T-cell (primary cell): ENCODE measurements at regions not wholly inside any gene's neighbourhood (a gene's known extent, or its start where the extent isn't known, plus 50 kb on each side); places are given as distances from the start of the nearest gene placed in this dataset.

Experiments used
- ATAC-seq, 4 experiments: fragments of 200-7000 bp in 3 of 4; fragments of 150-1000 bp in 1 of 4; cut with Tn5 transposase; replicated peaks in 1 of 4; 1 replicate in 3 of 4; 2 replicates in 1 of 4; pipeline ENCODE4 v1.10.0; 2021; ENCODE audit warnings: moderate library complexity in 3 of 4, mild to moderate bottlenecking in 2 of 4, moderate number of reproducible peaks in 1 of 4
- CTCF ChIA-PET, 2 donors: fragments of 300-600 bp; sonication (Branson Sonifier 250); formaldehyde crosslinking; loops; one replicate each; lab custom pipeline; 2022; ENCODE audit warnings: antibody characterized with exemption in 2 of 2; lab: Charles Lee
- POLR2A ChIA-PET, 2 donors: fragments of 300-600 bp; sonication (Branson Sonifier 250); formaldehyde crosslinking; loops; one replicate each; lab custom pipeline; 2022; ENCODE audit warnings: antibody characterized with exemption in 2 of 2; lab: Charles Lee
- DNase-seq, 35 experiments: peaks; one replicate each; pipeline versions ENCODE4 v3.0.0 to v3.0.0-alpha.2; 2013 to 2023
- H3K27ac ChIP-seq: one replicate; pipeline ENCODE4 v1.5.1; 2013; ENCODE audit warnings: low read length
- H3K27me3 ChIP-seq, 2 experiments: replicated peaks in 1 of 2; 1 replicate in 1 of 2; 2 replicates in 1 of 2; pipeline versions ENCODE4 v1.6.1 to v1.7.0; 2013; ENCODE audit warnings: low read length in 1 of 2, mixed read lengths in 1 of 2; ENCODE audit not compliant: control insufficient read depth in 2 of 2, insufficient read depth in 2 of 2; ENCODE audit errors: extremely low read depth in 1 of 2
- H3K36me3 ChIP-seq, 2 donors: 1 replicate in 1 of 2; 2 replicates in 1 of 2; pipeline versions ENCODE4 v1.6.1 to v1.7.0; 2013; ENCODE audit warnings: low read length in 1 of 2; ENCODE audit not compliant: control insufficient read depth in 2 of 2, insufficient read depth in 1 of 2; ENCODE audit errors: extremely low read depth in 1 of 2
- H3K4me1 ChIP-seq, 2 experiments: 1 replicate in 1 of 2; 2 replicates in 1 of 2; pipeline versions ENCODE4 v1.6.1 to v1.7.0; 2013; ENCODE audit warnings: low read length in 2 of 2, mixed read lengths in 1 of 2; ENCODE audit not compliant: insufficient read depth in 2 of 2, control insufficient read depth in 1 of 2; ENCODE audit errors: extremely low read depth in 1 of 2
- H3K4me3 ChIP-seq, 2 donors: 1 replicate in 1 of 2; 2 replicates in 1 of 2; pipeline versions ENCODE4 v1.5.1 to v1.7.0; 2013; ENCODE audit warnings: mild to moderate bottlenecking in 2 of 2, low read length in 1 of 2, moderate library complexity in 1 of 2; ENCODE audit not compliant: control insufficient read depth in 1 of 2; ENCODE audit errors: extremely low read depth in 1 of 2
- H3K9me3 ChIP-seq: 2 replicates; pipeline ENCODE4 v1.7.0; 2013
- H3K27ac Mint-ChIP-seq, 2 donors: one replicate each; pipeline ENCODE4 v1.8.0; 2020 to 2021; ENCODE audit warnings: mild to moderate bottlenecking in 2 of 2, mixed read lengths in 2 of 2
- H3K27me3 Mint-ChIP-seq, 2 donors: one replicate each; pipeline ENCODE4 v1.8.0; 2021 to 2022; ENCODE audit warnings: mixed read lengths in 2 of 2
- H3K36me3 Mint-ChIP-seq: one replicate; pipeline ENCODE4 v1.8.0; 2021; ENCODE audit warnings: mixed read lengths
- H3K4me1 Mint-ChIP-seq, 3 donors: one replicate each; pipeline ENCODE4 v1.8.0; 2020 to 2022; ENCODE audit warnings: mixed read lengths in 3 of 3, mild to moderate bottlenecking in 1 of 3
- H3K4me3 Mint-ChIP-seq, 3 donors: one replicate each; pipeline ENCODE4 v1.8.0; 2020 to 2022; ENCODE audit warnings: mild to moderate bottlenecking in 3 of 3, mixed read lengths in 3 of 3, moderate library complexity in 3 of 3
- H3K9me3 Mint-ChIP-seq, 3 donors: one replicate each; pipeline ENCODE4 v1.8.0; 2020 to 2022; ENCODE audit warnings: mixed read lengths in 3 of 3
- WGBS: methylation state at CpG from one replicate; pipeline ENCODE4 v1.1.5; 2013; ENCODE audit warnings: missing lambda C conversion rate; ENCODE audit not compliant: insufficient coverage; 5-methylcytosine and 5-hydroxymethylcytosine counted together

GRCh38 chr5:29992248-29992647 lies 1201.2 kb upstream of the CDH6 start:
- ATAC-seq, result no peak

DNA sequence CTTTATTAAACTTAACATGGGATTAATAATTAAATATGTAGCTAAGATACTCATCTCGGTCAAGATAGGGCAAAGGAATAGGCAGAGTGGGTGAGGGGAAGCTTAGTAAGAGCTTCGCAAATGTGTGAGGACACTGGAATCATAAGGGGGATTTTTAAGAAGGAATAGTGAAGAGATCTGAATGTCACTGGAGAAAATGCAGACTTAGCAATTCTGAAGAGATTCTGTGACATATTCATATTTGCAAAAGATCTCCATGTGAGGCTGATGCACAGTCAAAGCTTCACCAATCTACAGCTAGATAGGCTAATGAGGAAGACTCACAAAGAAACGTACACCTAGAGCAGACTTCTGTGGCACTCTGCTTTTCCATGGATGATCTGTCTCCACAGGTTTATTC lies 1202.8 kb upstream of the CDH6 start:
- WGBS, result 100% methylated on average over 1 of the region's 3 CpGs
- Histone ChIP-seq H3K4me1 (no peaks in the 10 kb centered on the region), H3K36me3 (no peaks in the 10 kb centered on the region), H3K4me3 (no peak overlapping the region), H3K27ac (no peak overlapping the region), H3K27me3 (no peaks in the 10 kb centered on the region), H3K9me3 (no peaks in the 10 kb centered on the region)
- peaks cover 12 to 14% (median 13%) of the 10 kb centered on the region in 3 donors for H3K9me3 Mint-ChIP-seq
- H3K36me3 Mint-ChIP-seq, result no peaks in the 10 kb centered on the region
- no peak for ATAC-seq
- no peaks in the 10 kb centered on the region for H3K27me3 Mint-ChIP-seq
- H3K4me1 Mint-ChIP-seq, result no peaks in the 10 kb centered on the region
- ChIA-PET CTCF (no interaction called here), POLR2A (no interaction called here)
- no peak for DNase-seq
- no peak overlapping the region for H3K4me3 Mint-ChIP-seq
- no peak overlapping the region for H3K27ac Mint-ChIP-seq

More at GRCh38 chr5:29992248-29992647, 1201.2 kb upstream of the CDH6 start:
- Histone ChIP-seq H3K27ac (no peak overlapping the region), H3K36me3 (no peaks in the 10 kb centered on the region), H3K4me1 (no peaks in the 10 kb centered on the region), H3K4me3 (no peak overlapping the region), H3K9me3 (no peaks in the 10 kb centered on the region), H3K27me3 (no peaks in the 10 kb centered on the region)
- peaks cover 12 to 17% (median 13%) of the 10 kb centered on the region in 3 donors for H3K9me3 Mint-ChIP-seq
- H3K4me3 Mint-ChIP-seq, result no peak overlapping the region
- DNase-seq, result no peak
- no CpG with 5 or more reads among the region's 1 CpG for WGBS
- ChIA-PET CTCF (no interaction called here), POLR2A (no interaction called here)
- no peaks in the 10 kb centered on the region for H3K27me3 Mint-ChIP-seq
- no peak overlapping the region for H3K27ac Mint-ChIP-seq
- no peaks in the 10 kb centered on the region for H3K36me3 Mint-ChIP-seq
- no peaks in the 10 kb centered on the region for H3K4me1 Mint-ChIP-seq

GRCh38 chr5:29984156-29984540 lies 1209.3 kb upstream of the CDH6 start:
- WGBS, result no CpG with 5 or more reads among the region's 1 CpG
- no peaks in the 10 kb centered on the region for H3K27me3 Mint-ChIP-seq
- no peaks in the 10 kb centered on the region for H3K4me1 ChIP-seq
- no peak overlapping the region for H3K27ac ChIP-seq
- H3K36me3 ChIP-seq, result no peaks in the 10 kb centered on the region
- no peak for DNase-seq
- H3K9me3 ChIP-seq, result no peaks in the 10 kb centered on the region
- H3K4me3 Mint-ChIP-seq, result no peak overlapping the region
- peaks cover 17 to 25% (median 22%) of the 10 kb centered on the region in 3 donors for H3K9me3 Mint-ChIP-seq
- H3K27me3 ChIP-seq, result no peaks in the 10 kb centered on the region
- H3K4me3 ChIP-seq, result no peak overlapping the region
- no peaks in the 10 kb centered on the region for H3K4me1 Mint-ChIP-seq
- ATAC-seq, result no peak
- ChIA-PET CTCF (no interaction called here), POLR2A (no interaction called here)
- no peaks in the 10 kb centered on the region for H3K36me3 Mint-ChIP-seq
- no peak overlapping the region for H3K27ac Mint-ChIP-seq

- H3K27ac ChIP-seq, result no peak overlapping the region
- ChIA-PET CTCF (no interaction called here), POLR2A (no interaction called here)
- no peaks in the 10 kb centered on the region for H3K4me1 ChIP-seq
- no peak for ATAC-seq
- Mint-ChIP-seq H3K27me3 (no peaks in the 10 kb centered on the region), H3K4me1 (no peaks in the 10 kb centered on the region), H3K9me3 (peaks cover 17 to 25% (median 22%) of the 10 kb centered on the region in 3 donors), H3K4me3 (no peak overlapping the region), H3K27ac (no peak overlapping the region), H3K36me3 (no peaks in the 10 kb centered on the region)
- no peak for DNase-seq
- no peaks in the 10 kb centered on the region for H3K9me3 ChIP-seq
- no peak overlapping the region for H3K4me3 ChIP-seq
- no peaks in the 10 kb centered on the region for H3K27me3 ChIP-seq
- H3K36me3 ChIP-seq, result no peaks in the 10 kb centered on the region
Measured at GRCh38 chr5:29983528-29984155, 1209.8 kb upstream of the CDH6 start.

DNA sequence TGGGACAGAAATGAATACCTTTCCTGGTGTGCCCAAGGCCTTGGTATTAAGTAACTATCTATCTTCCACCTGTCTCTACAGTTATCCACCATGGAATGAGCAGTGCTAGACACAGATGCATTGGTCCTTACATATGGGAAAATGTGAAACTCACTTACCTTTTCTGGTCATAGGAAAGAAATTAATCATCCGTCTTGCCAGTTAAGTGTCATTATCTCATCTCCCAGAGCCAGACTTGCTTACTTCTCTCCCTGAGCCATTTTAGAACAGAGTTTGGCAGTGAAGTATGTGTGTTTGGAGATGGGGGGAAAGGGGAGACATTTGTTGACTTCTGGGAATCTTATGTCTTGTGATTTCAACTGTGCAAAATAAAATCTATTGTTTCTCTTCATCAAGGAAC lies 1211.0 kb upstream of the CDH6 start:
- no peaks in the 10 kb centered on the region for H3K36me3 ChIP-seq
- DNase-seq (no peak), ATAC-seq (no peak)
- no peaks in the 10 kb centered on the region for H3K4me1 ChIP-seq
- Mint-ChIP-seq H3K36me3 (no peaks in the 10 kb centered on the region), H3K4me1 (no peaks in the 10 kb centered on the region), H3K9me3 (peaks cover 20 to 22% (median 22%) of the 10 kb centered on the region in 3 donors), H3K27me3 (no peaks in the 10 kb centered on the region), H3K27ac (no peak overlapping the region), H3K4me3 (no peak overlapping the region)
- no peaks in the 10 kb centered on the region for H3K9me3 ChIP-seq
- H3K4me3 ChIP-seq, result no peak overlapping the region
- H3K27me3 ChIP-seq, result no peaks in the 10 kb centered on the region
- ChIA-PET POLR2A (no interaction called here), CTCF (no interaction called here)
- no peak overlapping the region for H3K27ac ChIP-seq
- no CpG with 5 or more reads among the region's 1 CpG for WGBS

- H3K9me3 ChIP-seq, result no peaks in the 10 kb centered on the region
- Mint-ChIP-seq H3K27me3 (no peaks in the 10 kb centered on the region), H3K36me3 (no peaks in the 10 kb centered on the region), H3K27ac (no peak overlapping the region), H3K9me3 (peaks cover 9 to 27% (median 21%) of the 10 kb centered on the region in 3 donors), H3K4me3 (no peak overlapping the region), H3K4me1 (no peaks in the 10 kb centered on the region)
- no peak overlapping the region for H3K4me3 ChIP-seq
- 50% methylated on average over 1 of the region's 3 CpGs for WGBS
- no peaks in the 10 kb centered on the region for H3K4me1 ChIP-seq
- DNase-seq (no peak), ATAC-seq (no peak)
- ChIA-PET CTCF (no interaction called here), POLR2A (no interaction called here)
- no peaks in the 10 kb centered on the region for H3K36me3 ChIP-seq
- H3K27me3 ChIP-seq, result no peaks in the 10 kb centered on the region
- H3K27ac ChIP-seq, result no peak overlapping the region
Measured at GRCh38 chr5:29972597-29972996, 1220.9 kb upstream of the CDH6 start.

GRCh38 chr5:29963956-29964355 lies 1229.5 kb upstream of the CDH6 start:
- no peaks in the 10 kb centered on the region for H3K36me3 Mint-ChIP-seq
- no CpG with 5 or more reads among the region's 3 CpGs for WGBS
- Histone ChIP-seq H3K4me3 (no peak overlapping the region), H3K27ac (no peak overlapping the region), H3K9me3 (peaks cover 4% of the 10 kb centered on the region), H3K27me3 (no peaks in the 10 kb centered on the region), H3K36me3 (no peaks in the 10 kb centered on the region), H3K4me1 (no peaks in the 10 kb centered on the region)
- ChIA-PET CTCF (no interaction called here), POLR2A (no interaction called here)
- H3K9me3 Mint-ChIP-seq, result peaks cover 29 to 55% (median 48%) of the 10 kb centered on the region in 3 donors
- no peaks in the 10 kb centered on the region for H3K4me1 Mint-ChIP-seq
- H3K27ac Mint-ChIP-seq, result no peak overlapping the region
- DNase-seq, result no peak
- ATAC-seq, result no peak
- no peak overlapping the region for H3K4me3 Mint-ChIP-seq
- H3K27me3 Mint-ChIP-seq, result no peaks in the 10 kb centered on the region
